ENCODE measurements at regions not wholly inside any gene's neighbourhood (a gene's known extent, or its start where the extent isn't known, plus 50 kb on each side); places are given as distances from the start of the nearest gene placed in this dataset.

DNA sequence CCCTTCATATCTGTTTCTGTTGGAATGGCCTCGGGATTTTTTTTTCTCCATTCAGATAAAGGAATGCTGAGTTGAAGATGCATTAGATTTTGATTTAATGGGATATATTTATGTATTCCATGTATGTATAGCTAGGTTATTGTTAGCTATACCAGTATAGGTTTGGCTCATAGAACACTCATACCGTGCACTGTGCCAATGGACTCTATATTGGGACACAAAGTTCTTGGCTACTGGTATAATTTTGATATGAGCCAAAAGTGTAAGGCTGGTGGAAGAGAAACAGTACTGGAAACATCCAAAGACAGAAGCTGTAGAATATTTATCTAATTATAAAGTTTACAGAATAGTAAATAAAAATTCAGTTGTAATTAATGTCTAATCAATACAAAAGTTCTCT lies 1912.1 kb downstream of the STIM2 start:
- H3K27me3 ChIP-seq (replicated peaks; ENCODE audit: control insufficient read depth, insufficient read depth, low read length), result no peaks in the 10 kb centered on the region
- H3K4me1 ChIP-seq (ENCODE audit: control insufficient read depth, insufficient read depth, low read length), result peaks cover 22% of the 10 kb centered on the region
- H3K9ac ChIP-seq (ENCODE audit: low read length), result no peak overlapping the region
- H3K9me3 ChIP-seq (ENCODE audit: control insufficient read depth, low read length), result no peaks in the 10 kb centered on the region
- no peak overlapping the region for H3K4me3 ChIP-seq (ENCODE audit: low read length)
- no peaks in the 10 kb centered on the region for H3K36me3 ChIP-seq (ENCODE audit: control insufficient read depth, insufficient read depth, low read length, severe bottlenecking)
- DNase-seq (ENCODE audit: low read depth), result no peak

DNA sequence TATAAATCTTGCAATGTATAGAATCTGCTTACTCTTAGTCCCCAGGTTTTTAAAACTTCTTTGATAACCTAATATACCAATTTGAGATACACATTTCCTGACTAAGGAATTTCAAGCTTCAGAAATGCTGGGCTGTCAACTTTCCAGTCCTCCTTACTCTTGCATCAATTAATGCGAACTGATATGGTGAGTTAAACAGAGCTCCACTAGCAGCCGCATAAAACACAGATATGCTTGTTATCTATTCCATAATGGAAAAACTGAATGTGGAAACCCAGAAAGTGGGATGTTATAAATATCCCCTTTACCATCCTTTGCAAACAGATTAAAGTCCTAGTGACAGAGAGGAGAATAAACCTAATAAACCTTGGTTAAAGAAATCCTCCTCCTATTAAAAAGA lies 1913.7 kb downstream of the STIM2 start:
- H3K27me3 ChIP-seq (replicated peaks; ENCODE audit: control insufficient read depth, insufficient read depth, low read length), result no peaks in the 10 kb centered on the region
- H3K9ac ChIP-seq (ENCODE audit: low read length), result no peak overlapping the region
- peaks cover 22% of the 10 kb centered on the region for H3K4me1 ChIP-seq (ENCODE audit: control insufficient read depth, insufficient read depth, low read length)
- DNase-seq (ENCODE audit: low read depth), result no peak
- H3K36me3 ChIP-seq (ENCODE audit: control insufficient read depth, insufficient read depth, low read length, severe bottlenecking), result no peaks in the 10 kb centered on the region
- no peaks in the 10 kb centered on the region for H3K9me3 ChIP-seq (ENCODE audit: control insufficient read depth, low read length)
- no peak overlapping the region for H3K4me3 ChIP-seq (ENCODE audit: low read length)

DNA sequence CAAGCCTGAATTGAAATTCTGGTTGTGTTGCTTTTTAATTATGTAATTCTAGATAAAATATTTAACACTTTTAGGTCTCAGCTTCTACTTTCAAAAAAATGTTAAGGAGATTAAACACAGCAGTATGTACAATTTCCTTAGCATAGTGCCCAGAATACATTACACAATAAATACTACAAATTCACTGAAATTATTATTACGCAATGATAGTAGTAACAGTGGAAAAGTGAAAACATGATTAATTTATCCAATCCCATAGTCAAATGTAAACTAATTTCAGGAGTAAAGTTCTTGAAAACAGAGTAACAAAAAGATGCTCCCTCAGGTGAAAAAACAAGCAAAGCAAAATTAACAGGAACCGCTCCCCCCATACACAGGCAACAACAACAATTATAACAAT lies 1915.4 kb downstream of the STIM2 start:
- Histone ChIP-seq H3K4me3 (ENCODE audit: low read length) (no peak overlapping the region), H3K9ac (ENCODE audit: low read length) (no peak overlapping the region), H3K27me3 (replicated peaks; ENCODE audit: control insufficient read depth, insufficient read depth, low read length) (no peaks in the 10 kb centered on the region), H3K4me1 (ENCODE audit: control insufficient read depth, insufficient read depth, low read length) (peaks cover 22% of the 10 kb centered on the region), H3K9me3 (ENCODE audit: control insufficient read depth, low read length) (no peaks in the 10 kb centered on the region), H3K36me3 (ENCODE audit: control insufficient read depth, insufficient read depth, low read length, severe bottlenecking) (no peaks in the 10 kb centered on the region)
- peak; percentile 18 for DNase-seq (ENCODE audit: low read depth)

DNA sequence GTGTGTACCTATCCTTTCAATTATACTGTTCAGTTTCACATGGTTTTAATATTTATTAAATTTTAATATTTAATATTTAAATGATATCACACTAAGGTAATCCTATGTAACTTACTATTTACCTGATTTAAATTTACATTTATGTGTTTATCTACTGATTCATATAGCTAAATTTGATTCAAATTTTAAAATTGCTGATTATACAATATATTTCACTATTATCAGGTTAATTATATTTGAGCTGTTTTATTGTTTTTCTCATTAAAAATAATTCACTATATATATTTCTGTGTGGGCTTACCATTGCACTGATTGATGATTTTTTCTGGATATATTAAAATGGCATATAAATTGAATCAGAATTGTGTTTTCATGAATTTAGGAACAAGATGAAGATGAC lies 1923.5 kb downstream of the STIM2 start:
- Histone ChIP-seq H3K4me1 (ENCODE audit: control insufficient read depth, insufficient read depth, low read length) (no peaks in the 10 kb centered on the region), H3K36me3 (ENCODE audit: control insufficient read depth, insufficient read depth, low read length, severe bottlenecking) (no peaks in the 10 kb centered on the region), H3K27me3 (replicated peaks; ENCODE audit: control insufficient read depth, insufficient read depth, low read length) (no peaks in the 10 kb centered on the region), H3K4me3 (ENCODE audit: low read length) (no peak overlapping the region), H3K9me3 (ENCODE audit: control insufficient read depth, low read length) (no peaks in the 10 kb centered on the region), H3K9ac (ENCODE audit: low read length) (no peak overlapping the region)
- DNase-seq (ENCODE audit: low read depth), result no peak

DNA sequence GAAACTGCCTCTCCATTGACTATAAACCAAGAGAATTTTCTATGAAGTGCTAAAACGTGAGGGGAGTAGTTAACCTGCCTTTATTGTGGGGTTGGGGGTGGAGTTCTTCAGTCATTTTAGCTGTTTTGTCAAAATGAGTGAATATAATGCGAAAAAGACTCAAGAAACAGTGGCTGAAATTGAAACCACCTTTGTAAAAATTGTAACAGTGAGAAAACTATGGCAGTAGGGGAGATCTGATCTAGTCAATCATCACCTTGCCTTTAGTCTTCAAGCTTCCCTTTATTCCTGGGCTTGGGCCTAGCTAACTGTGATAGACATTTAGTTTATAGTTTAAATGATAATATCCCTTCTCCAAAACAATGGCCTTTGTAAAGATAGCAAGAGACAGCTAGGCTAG lies 1927.3 kb downstream of the STIM2 start:
- Histone ChIP-seq H3K4me1 (ENCODE audit: control insufficient read depth, insufficient read depth, low read length) (no peaks in the 10 kb centered on the region), H3K9me3 (ENCODE audit: control insufficient read depth, low read length) (no peaks in the 10 kb centered on the region), H3K4me3 (ENCODE audit: low read length) (no peak overlapping the region), H3K9ac (ENCODE audit: low read length) (no peak overlapping the region), H3K27me3 (replicated peaks; ENCODE audit: control insufficient read depth, insufficient read depth, low read length) (no peaks in the 10 kb centered on the region), H3K36me3 (ENCODE audit: control insufficient read depth, insufficient read depth, low read length, severe bottlenecking) (no peaks in the 10 kb centered on the region)
- DNase-seq (ENCODE audit: low read depth), result no peak

DNA sequence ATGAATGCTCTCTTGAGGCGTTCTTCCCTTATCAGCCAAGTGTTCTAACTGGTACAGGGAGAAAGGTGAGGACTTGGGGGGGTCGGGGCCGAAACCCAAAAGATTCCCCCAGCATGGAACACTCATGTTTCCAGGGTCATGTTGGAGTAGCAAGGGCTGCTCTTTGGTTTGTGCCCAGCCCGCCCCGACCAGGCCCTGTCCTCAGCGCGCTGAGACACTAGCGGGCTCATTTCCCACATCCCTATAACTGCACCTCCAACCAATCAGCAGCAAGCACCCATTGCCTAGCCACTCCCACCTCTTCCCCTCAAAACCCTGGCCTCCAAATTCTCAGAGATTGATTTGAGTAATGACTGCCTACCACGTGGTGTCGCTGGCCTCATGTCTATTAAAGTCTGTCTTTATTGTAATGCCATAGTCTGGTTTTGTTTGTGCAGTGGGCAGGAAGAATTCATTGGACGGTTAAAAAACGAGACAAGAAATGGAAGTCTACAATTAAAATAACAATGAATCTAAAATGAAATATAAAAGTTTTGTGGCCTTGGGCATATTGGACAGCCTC lies 1928.4 kb downstream of the STIM2 start:
- no peaks in the 10 kb centered on the region for H3K36me3 ChIP-seq (ENCODE audit: control insufficient read depth, insufficient read depth, low read length, severe bottlenecking)
- DNase-seq (ENCODE audit: low read depth), result no peak
- no peak overlapping the region for H3K9ac ChIP-seq (ENCODE audit: low read length)
- H3K9me3 ChIP-seq (ENCODE audit: control insufficient read depth, low read length), result no peaks in the 10 kb centered on the region
- no peaks in the 10 kb centered on the region for H3K27me3 ChIP-seq (replicated peaks; ENCODE audit: control insufficient read depth, insufficient read depth, low read length)
- H3K4me1 ChIP-seq (ENCODE audit: control insufficient read depth, insufficient read depth, low read length), result no peaks in the 10 kb centered on the region
- no peak overlapping the region for H3K4me3 ChIP-seq (ENCODE audit: low read length)

DNA sequence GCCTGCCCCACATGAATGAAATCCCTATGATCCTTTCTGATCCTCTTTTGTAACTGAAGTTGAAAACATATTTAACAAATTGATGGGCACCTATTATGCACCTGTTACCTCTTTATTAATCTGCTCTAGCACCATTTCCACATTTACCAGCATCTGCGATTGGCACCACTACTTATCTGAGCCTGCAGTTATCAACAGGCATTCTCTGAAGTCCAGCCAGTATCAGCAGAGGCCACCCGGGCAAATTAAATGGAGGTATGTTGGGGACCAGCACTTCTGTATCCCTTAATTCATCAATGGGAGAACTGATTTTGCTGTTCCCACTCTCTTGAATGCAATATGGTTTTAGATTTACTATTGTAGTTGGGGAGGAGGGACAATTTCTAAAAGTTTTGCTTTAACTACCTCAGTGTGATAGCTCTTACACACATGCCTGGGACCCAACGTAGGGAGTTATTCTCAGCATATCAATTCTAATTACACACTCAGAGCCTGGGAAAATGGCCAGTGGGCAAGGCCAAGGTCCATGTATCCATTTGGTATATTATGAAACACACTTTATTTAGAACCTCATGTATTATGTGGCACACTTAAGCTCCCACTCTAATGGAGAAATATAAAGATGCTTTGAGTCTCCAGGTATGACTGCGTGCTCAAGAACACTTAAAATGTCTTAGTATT lies 1927.1 kb upstream of the PCDH7 start:
- DNase-seq (ENCODE audit: low read depth), result no peak
- Histone ChIP-seq H3K36me3 (ENCODE audit: control insufficient read depth, insufficient read depth, low read length, severe bottlenecking) (no peaks in the 10 kb centered on the region), H3K9me3 (ENCODE audit: control insufficient read depth, low read length) (no peaks in the 10 kb centered on the region), H3K27me3 (replicated peaks; ENCODE audit: control insufficient read depth, insufficient read depth, low read length) (no peaks in the 10 kb centered on the region), H3K4me3 (ENCODE audit: low read length) (no peak overlapping the region), H3K4me1 (ENCODE audit: control insufficient read depth, insufficient read depth, low read length) (no peaks in the 10 kb centered on the region), H3K9ac (ENCODE audit: low read length) (no peak overlapping the region)

DNA sequence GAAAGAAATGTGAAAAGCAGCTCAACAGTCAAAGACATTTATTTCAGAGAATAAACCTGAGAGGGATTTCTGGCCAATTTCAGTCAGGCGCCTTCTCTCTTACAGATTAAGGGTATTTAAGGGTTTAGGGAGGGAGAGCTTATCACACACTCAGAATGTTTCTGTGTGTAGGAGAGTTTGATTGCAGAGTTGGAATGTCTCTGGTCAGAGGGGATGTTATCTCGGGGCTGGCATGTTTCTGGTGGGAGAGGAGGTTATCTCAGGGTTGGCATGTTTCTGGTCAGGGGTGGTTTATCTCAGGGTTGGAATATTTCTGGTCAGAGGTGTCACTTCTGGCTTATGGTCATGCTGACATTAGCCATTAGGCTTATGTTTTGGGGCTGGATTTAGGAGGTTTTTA lies 1920.5 kb upstream of the PCDH7 start:
- Histone ChIP-seq H3K27me3 (replicated peaks; ENCODE audit: control insufficient read depth, insufficient read depth, low read length) (no peaks in the 10 kb centered on the region), H3K4me1 (ENCODE audit: control insufficient read depth, insufficient read depth, low read length) (no peaks in the 10 kb centered on the region), H3K36me3 (ENCODE audit: control insufficient read depth, insufficient read depth, low read length, severe bottlenecking) (no peaks in the 10 kb centered on the region), H3K9ac (ENCODE audit: low read length) (no peak overlapping the region), H3K4me3 (ENCODE audit: low read length) (no peak overlapping the region), H3K9me3 (ENCODE audit: control insufficient read depth, low read length) (no peaks in the 10 kb centered on the region)
- DNase-seq (ENCODE audit: low read depth), result no peak

DNA sequence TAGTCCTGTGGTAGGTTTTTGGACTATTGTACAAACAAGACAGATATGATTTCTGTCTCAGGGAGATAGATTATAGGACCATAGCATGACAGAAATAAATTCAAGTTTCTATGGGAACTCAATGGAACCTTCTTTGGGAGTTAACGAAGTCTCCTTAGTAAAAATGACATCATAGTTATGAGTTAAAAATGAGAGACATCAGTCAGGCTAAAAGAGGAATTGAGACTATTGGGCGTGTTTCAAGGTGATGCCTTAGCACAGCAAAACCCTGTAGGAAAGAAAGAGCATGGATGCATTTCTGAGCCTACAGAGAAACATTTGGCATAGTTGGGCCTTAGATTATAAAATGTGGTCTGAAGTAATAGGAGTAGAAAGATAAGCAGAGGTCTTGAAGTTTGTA lies 1909.1 kb upstream of the PCDH7 start:
- H3K27me3 ChIP-seq (replicated peaks; ENCODE audit: control insufficient read depth, insufficient read depth, low read length), result no peaks in the 10 kb centered on the region
- DNase-seq (ENCODE audit: low read depth), result no peak
- peaks cover 9% of the 10 kb centered on the region for H3K9me3 ChIP-seq (ENCODE audit: control insufficient read depth, low read length)
- H3K9ac ChIP-seq (ENCODE audit: low read length), result no peak overlapping the region
- no peaks in the 10 kb centered on the region for H3K36me3 ChIP-seq (ENCODE audit: control insufficient read depth, insufficient read depth, low read length, severe bottlenecking)
- no peak overlapping the region for H3K4me3 ChIP-seq (ENCODE audit: low read length)
- no peaks in the 10 kb centered on the region for H3K4me1 ChIP-seq (ENCODE audit: control insufficient read depth, insufficient read depth, low read length)

DNA sequence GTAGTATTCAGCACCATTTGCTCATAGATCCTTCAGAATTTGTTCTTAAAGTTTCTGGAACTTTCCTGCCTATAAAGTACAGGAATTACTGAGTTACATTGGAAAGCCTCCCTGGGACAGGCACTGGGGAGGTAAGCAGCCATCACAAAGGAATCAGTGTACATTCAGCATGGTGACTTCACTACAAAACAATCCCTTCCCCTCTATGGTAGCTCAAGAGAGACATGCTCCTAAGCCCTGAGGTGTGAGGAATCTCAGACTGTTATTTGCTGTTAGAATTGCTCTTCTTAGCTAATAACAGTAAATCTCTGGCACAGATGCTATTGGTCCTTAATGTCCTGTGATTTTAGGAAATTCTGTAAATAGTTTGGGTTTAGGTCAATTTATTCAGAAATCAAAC lies 1898.0 kb upstream of the PCDH7 start:
- no peaks in the 10 kb centered on the region for H3K4me1 ChIP-seq (ENCODE audit: control insufficient read depth, insufficient read depth, low read length)
- H3K4me3 ChIP-seq (ENCODE audit: low read length), result no peak overlapping the region
- H3K36me3 ChIP-seq (ENCODE audit: control insufficient read depth, insufficient read depth, low read length, severe bottlenecking), result no peaks in the 10 kb centered on the region
- H3K27me3 ChIP-seq (replicated peaks; ENCODE audit: control insufficient read depth, insufficient read depth, low read length), result no peaks in the 10 kb centered on the region
- H3K9me3 ChIP-seq (ENCODE audit: control insufficient read depth, low read length), result peaks cover 8% of the 10 kb centered on the region
- DNase-seq (ENCODE audit: low read depth), result no peak
- no peak overlapping the region for H3K9ac ChIP-seq (ENCODE audit: low read length)

DNA sequence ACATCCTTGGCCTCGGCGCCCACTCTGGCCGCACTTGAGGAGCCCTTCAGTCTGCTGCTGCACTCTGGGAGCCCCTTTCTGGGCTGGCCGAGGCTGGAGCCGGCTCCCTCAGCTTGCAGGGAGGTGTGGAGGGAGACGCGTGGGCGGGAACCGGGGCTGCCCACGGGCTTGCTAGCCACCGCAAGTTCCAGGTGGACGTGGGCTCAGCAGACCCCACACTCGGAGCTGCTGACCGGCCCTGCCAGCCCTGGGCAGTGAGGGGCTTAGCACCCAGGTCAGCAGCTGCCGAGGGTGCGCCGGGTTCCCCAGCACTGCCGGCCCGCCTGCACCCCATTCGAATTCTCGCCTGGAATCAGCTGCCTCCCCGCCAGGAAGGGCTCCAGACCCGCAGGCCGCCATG lies 1892.3 kb upstream of the PCDH7 start:
- Histone ChIP-seq H3K4me1 (ENCODE audit: control insufficient read depth, insufficient read depth, low read length) (no peaks in the 10 kb centered on the region), H3K4me3 (ENCODE audit: low read length) (no peak overlapping the region), H3K9me3 (ENCODE audit: control insufficient read depth, low read length) (no peaks in the 10 kb centered on the region), H3K9ac (ENCODE audit: low read length) (no peak overlapping the region), H3K27me3 (replicated peaks; ENCODE audit: control insufficient read depth, insufficient read depth, low read length) (no peaks in the 10 kb centered on the region), H3K36me3 (ENCODE audit: control insufficient read depth, insufficient read depth, low read length, severe bottlenecking) (no peaks in the 10 kb centered on the region)
- DNase-seq (ENCODE audit: low read depth), result no peak

DNA sequence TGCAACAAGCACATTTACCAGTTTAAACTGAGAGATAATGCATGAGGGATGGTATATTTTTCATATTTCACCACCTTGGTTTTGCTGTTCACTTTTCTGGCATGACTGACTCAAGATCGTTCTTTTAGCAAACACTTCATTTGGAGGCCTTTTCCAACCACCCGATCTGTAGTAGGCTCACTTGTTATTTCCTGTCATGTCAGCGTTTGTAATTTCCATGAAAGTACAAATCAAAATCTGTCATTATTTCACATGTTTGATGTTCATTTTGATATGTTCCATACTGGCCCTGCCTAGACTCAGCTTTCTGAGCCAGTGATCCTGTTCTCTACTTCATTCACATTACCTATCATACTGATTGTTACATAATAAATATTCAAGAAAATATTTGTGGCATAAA lies 1888.3 kb upstream of the PCDH7 start:
- no peaks in the 10 kb centered on the region for H3K36me3 ChIP-seq (ENCODE audit: control insufficient read depth, insufficient read depth, low read length, severe bottlenecking)
- no peak for DNase-seq (ENCODE audit: low read depth)
- H3K9me3 ChIP-seq (ENCODE audit: control insufficient read depth, low read length), result no peaks in the 10 kb centered on the region
- no peaks in the 10 kb centered on the region for H3K4me1 ChIP-seq (ENCODE audit: control insufficient read depth, insufficient read depth, low read length)
- no peak overlapping the region for H3K9ac ChIP-seq (ENCODE audit: low read length)
- H3K27me3 ChIP-seq (replicated peaks; ENCODE audit: control insufficient read depth, insufficient read depth, low read length), result no peaks in the 10 kb centered on the region
- no peak overlapping the region for H3K4me3 ChIP-seq (ENCODE audit: low read length)

All from adipocyte (in vitro differentiated cells).